CD4-positive, alpha-beta T cell treated with Interleukin-12 subunit alpha and Interleukin-12 subunit beta, for 1 hour (primary cell): ENCODE measurements at regions not wholly inside any gene's neighbourhood (a gene's known extent, or its start where the extent isn't known, plus 50 kb on each side); places are given as distances from the start of the nearest gene placed in this dataset.

Experiments
- DNase-seq: peaks from one replicate; pipeline ENCODE4 v3.0.0-alpha.2; 2020

- DNase-seq = no peak
Measured at GRCh38 chrX:98380556-98380955, 1496.8 kb downstream of the RPA4 start.

GRCh38 chrX:98398542-98398941, 1514.8 kb downstream of the RPA4 start:
- DNase-seq = no peak

GRCh38 chrX:98405376-98405775, 1521.7 kb downstream of the RPA4 start:
- DNase-seq = no peak

GRCh38 chrX:98407584-98407983, 1523.9 kb downstream of the RPA4 start:
- DNase-seq = no peak

- DNase-seq = no peak
Measured at GRCh38 chrX:98409867-98410266, 1526.2 kb downstream of the RPA4 start.

- DNase-seq = no peak
Measured at GRCh38 chrX:98412058-98412457, 1528.3 kb downstream of the RPA4 start.

- DNase-seq = no peak
Measured at GRCh38 chrX:98422536-98422935, 1538.8 kb downstream of the RPA4 start.

- no peak for DNase-seq
Measured at GRCh38 chrX:98432413-98432812, 1548.7 kb downstream of the RPA4 start.

- no peak for DNase-seq
Measured at GRCh38 chrX:98448524-98448923, 1564.8 kb downstream of the RPA4 start.

GRCh38 chrX:98452456-98452855, 1568.7 kb downstream of the RPA4 start:
- DNase-seq = no peak

GRCh38 chrX:98459669-98460068, 1576.0 kb downstream of the RPA4 start:
- no peak for DNase-seq

GRCh38 chrX:98480606-98481005, 1596.9 kb downstream of the RPA4 start:
- no peak for DNase-seq

GRCh38 chrX:98481636-98482035, 1597.9 kb downstream of the RPA4 start:
- no peak for DNase-seq

- DNase-seq = no peak
Measured at GRCh38 chrX:98490670-98491069, 1607.0 kb downstream of the RPA4 start.

- DNase-seq = no peak
Measured at GRCh38 chrX:98501426-98501825, 1617.7 kb downstream of the RPA4 start.

- DNase-seq = no peak
Measured at GRCh38 chrX:98506907-98507306, 1623.2 kb downstream of the RPA4 start.

GRCh38 chrX:98514032-98514431, 1630.3 kb downstream of the RPA4 start:
- DNase-seq = no peak

- no peak for DNase-seq
Measured at GRCh38 chrX:98516120-98516519, 1632.4 kb downstream of the RPA4 start.

GRCh38 chrX:98523026-98523425, 1639.3 kb downstream of the RPA4 start:
- no peak for DNase-seq

GRCh38 chrX:98523521-98523920, 1639.8 kb downstream of the RPA4 start:
- no peak for DNase-seq

- DNase-seq = no peak
Measured at GRCh38 chrX:98548519-98548918, 1664.8 kb downstream of the RPA4 start.

- DNase-seq = no peak
Measured at GRCh38 chrX:98568795-98569194, 1685.1 kb downstream of the RPA4 start.

GRCh38 chrX:98605941-98606340, 1722.2 kb downstream of the RPA4 start:
- no peak for DNase-seq

GRCh38 chrX:98607739-98608138, 1724.0 kb downstream of the RPA4 start:
- DNase-seq = no peak

- no peak for DNase-seq
Measured at GRCh38 chrX:98627645-98628044, 1743.9 kb downstream of the RPA4 start.

GRCh38 chrX:98637451-98637850, 1753.7 kb downstream of the RPA4 start:
- DNase-seq = no peak
